MM.1S (cell line): ENCODE measurements at regions not wholly inside any gene's neighbourhood (a gene's known extent, or its start where the extent isn't known, plus 50 kb on each side); places are given as distances from the start of the nearest gene placed in this dataset.

Source experiments
- DNase-seq: peaks from one replicate; pipeline ENCODE4 v3.0.0-alpha.2; 2015
- H2AFZ ChIP-seq: fragments of 300-600 bp; sonication (generic); 2 replicates; pipeline ENCODE4 v1.6.0; 2016; ENCODE audit warnings: antibody characterized with exemption, low read length
- H3F3A ChIP-seq: fragments of 300-600 bp; sonication (generic); 2 replicates; pipeline ENCODE4 v1.6.1; 2016; ENCODE audit warnings: mild to moderate bottlenecking, antibody characterized with exemption, low read length, moderate library complexity, mixed read lengths; ENCODE audit not compliant: insufficient read depth
- H3K27ac ChIP-seq: fragments of 300-600 bp; sonication (generic); 2 replicates; pipeline ENCODE4 v1.5.1; 2016; ENCODE audit warnings: mild to moderate bottlenecking, low read length
- H3K27me3 ChIP-seq: fragments of 300-600 bp; sonication (generic); replicated peaks from 2 replicates; pipeline ENCODE4 v1.6.0; 2016; ENCODE audit warnings: low read length; ENCODE audit not compliant: insufficient read depth
- H3K36me3 ChIP-seq: fragments of 300-600 bp; sonication (generic); replicated peaks from 2 replicates; pipeline ENCODE4 v1.6.1; 2016; ENCODE audit warnings: mild to moderate bottlenecking, low read length, mixed read lengths; ENCODE audit not compliant: insufficient read depth
- H3K4me1 ChIP-seq: fragments of 300-600 bp; sonication (generic); 2 replicates; pipeline ENCODE4 v1.6.1; 2016; ENCODE audit warnings: low read length, mixed read lengths
- H3K4me2 ChIP-seq: fragments of 300-600 bp; sonication (generic); 2 replicates; pipeline ENCODE4 v1.6.0; 2016; ENCODE audit warnings: low read depth, low read length
- H3K4me3 ChIP-seq: fragments of 300-600 bp; sonication (generic); 2 replicates; pipeline ENCODE4 v1.5.1; 2016; ENCODE audit warnings: low read length, mixed read lengths
- H3K79me2 ChIP-seq: fragments of 300-600 bp; sonication (generic); 2 replicates; pipeline ENCODE4 v1.6.1; 2016; ENCODE audit warnings: mixed run types, low read length, mixed read lengths
- H3K9ac ChIP-seq: fragments of 300-600 bp; sonication (generic); 2 replicates; pipeline ENCODE4 v1.6.1; 2016; ENCODE audit warnings: low read length, mixed read lengths
- H3K9me2 ChIP-seq: fragments of 300-600 bp; sonication (generic); replicated peaks from 2 replicates; pipeline ENCODE4 v1.6.1; 2016; ENCODE audit warnings: mild to moderate bottlenecking, low read length, mixed read lengths; ENCODE audit not compliant: insufficient read depth
- H3K9me3 ChIP-seq: fragments of 300-600 bp; sonication (generic); replicated peaks from 2 replicates; pipeline ENCODE4 v1.6.1; 2016; ENCODE audit warnings: mild to moderate bottlenecking, low read length, mixed read lengths; ENCODE audit not compliant: insufficient read depth
- H4K20me1 ChIP-seq: fragments of 300-600 bp; sonication (generic); 2 replicates; pipeline ENCODE4 v1.6.1; 2016; ENCODE audit warnings: mild to moderate bottlenecking, low read length, moderate library complexity, mixed read lengths; ENCODE audit not compliant: insufficient read depth
- EZH2 ChIP-seq: fragments of 300-600 bp; sonication (generic); optimal IDR thresholded peaks from 2 replicates; pipeline ENCODE3; 2017; ENCODE audit warnings: low read depth, mild to moderate bottlenecking, antibody characterized with exemption, low read length, mixed read lengths
- EZH2phosphoT487 ChIP-seq: fragments of 300-600 bp; sonication (generic); IDR thresholded peaks from 2 replicates; pipeline ENCODE4 v1.6.1; 2018; ENCODE audit warnings: antibody characterized with exemption, low read length
- TF ChIP-seq, protein P1 (sequence below): fragments of 300-600 bp; sonication (generic); IDR thresholded peaks from 2 replicates; pipeline ENCODE4 v1.5.1; 2016; ENCODE audit warnings: antibody characterized with exemption, low read length, mixed read lengths

DNA sequence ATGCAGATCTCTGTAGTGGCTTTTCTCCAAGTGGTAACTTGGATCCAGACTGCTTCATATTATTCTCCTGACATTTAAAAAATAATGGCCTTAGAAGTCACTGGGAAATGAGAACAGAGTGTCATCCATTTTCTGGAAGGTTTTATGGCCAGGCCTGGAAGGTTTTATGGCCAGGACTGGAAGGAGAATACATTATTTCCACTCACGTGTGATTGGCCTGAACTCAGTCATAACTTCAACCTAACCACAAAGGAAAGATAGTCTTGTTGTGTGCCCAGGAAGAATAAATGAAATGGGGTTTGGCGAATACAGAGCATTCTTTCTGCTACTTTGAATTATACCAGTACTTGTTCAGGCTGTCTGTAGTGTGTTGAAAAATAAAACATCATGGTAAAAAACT is 360.9 kb downstream of the GPAM start:
- H3K27ac ChIP-seq, result no peak overlapping the region
- no peak overlapping the region for H3K4me3 ChIP-seq
- H3K27me3 ChIP-seq, result no peaks in the 10 kb centered on the region
- no peak for TF ChIP-seq EZH2phosphoT487
- TF ChIP-seq, protein P1, sequence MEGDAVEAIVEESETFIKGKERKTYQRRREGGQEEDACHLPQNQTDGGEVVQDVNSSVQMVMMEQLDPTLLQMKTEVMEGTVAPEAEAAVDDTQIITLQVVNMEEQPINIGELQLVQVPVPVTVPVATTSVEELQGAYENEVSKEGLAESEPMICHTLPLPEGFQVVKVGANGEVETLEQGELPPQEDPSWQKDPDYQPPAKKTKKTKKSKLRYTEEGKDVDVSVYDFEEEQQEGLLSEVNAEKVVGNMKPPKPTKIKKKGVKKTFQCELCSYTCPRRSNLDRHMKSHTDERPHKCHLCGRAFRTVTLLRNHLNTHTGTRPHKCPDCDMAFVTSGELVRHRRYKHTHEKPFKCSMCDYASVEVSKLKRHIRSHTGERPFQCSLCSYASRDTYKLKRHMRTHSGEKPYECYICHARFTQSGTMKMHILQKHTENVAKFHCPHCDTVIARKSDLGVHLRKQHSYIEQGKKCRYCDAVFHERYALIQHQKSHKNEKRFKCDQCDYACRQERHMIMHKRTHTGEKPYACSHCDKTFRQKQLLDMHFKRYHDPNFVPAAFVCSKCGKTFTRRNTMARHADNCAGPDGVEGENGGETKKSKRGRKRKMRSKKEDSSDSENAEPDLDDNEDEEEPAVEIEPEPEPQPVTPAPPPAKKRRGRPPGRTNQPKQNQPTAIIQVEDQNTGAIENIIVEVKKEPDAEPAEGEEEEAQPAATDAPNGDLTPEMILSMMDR, result no peak
- no peak for TF ChIP-seq EZH2
- no peaks in the 10 kb centered on the region for H3K79me2 ChIP-seq
- H3K9ac ChIP-seq, result no peak overlapping the region
- no peaks in the 10 kb centered on the region for H3K36me3 ChIP-seq
- no peak overlapping the region for H2AFZ ChIP-seq
- H3K4me2 ChIP-seq, result no peak overlapping the region
- H4K20me1 ChIP-seq, result no peaks in the 10 kb centered on the region
- no peaks in the 10 kb centered on the region for H3K9me2 ChIP-seq
- H3K4me1 ChIP-seq, result no peaks in the 10 kb centered on the region
- H3F3A ChIP-seq, result no peaks in the 10 kb centered on the region
- H3K9me3 ChIP-seq, result no peaks in the 10 kb centered on the region
- DNase-seq, result no peak

DNA sequence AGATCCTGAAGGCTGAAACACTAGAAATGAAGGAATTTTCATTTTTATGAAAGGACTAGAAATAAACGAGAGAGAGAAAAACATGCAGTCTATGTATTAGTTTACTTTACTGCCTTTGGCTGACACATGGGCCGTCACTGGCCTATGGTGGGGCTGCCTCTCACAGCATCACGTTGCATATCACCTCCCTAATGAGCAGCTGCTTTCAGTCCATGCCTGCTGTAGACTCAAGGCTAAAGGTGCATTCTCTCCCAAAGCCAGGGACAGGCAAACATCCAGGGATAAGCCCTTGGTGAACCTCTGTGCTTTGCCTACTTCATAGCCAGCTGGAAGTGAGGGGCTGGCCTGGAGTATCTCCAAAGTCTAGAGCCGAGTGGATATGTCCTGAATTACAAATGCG is 359.4 kb downstream of the GPAM start:
- Histone ChIP-seq H3F3A (no peaks in the 10 kb centered on the region), H3K36me3 (no peaks in the 10 kb centered on the region), H4K20me1 (no peaks in the 10 kb centered on the region), H3K27ac (no peak overlapping the region), H3K4me1 (no peaks in the 10 kb centered on the region), H3K9me2 (no peaks in the 10 kb centered on the region), H3K79me2 (no peaks in the 10 kb centered on the region), H3K27me3 (no peaks in the 10 kb centered on the region), H3K9me3 (no peaks in the 10 kb centered on the region), H3K4me3 (no peak overlapping the region), H3K4me2 (no peak overlapping the region), H3K9ac (no peak overlapping the region), H2AFZ (no peak overlapping the region)
- DNase-seq, result no peak
- TF ChIP-seq, protein P1, result no peak
- TF ChIP-seq EZH2phosphoT487 (no peak), EZH2 (no peak)

DNA sequence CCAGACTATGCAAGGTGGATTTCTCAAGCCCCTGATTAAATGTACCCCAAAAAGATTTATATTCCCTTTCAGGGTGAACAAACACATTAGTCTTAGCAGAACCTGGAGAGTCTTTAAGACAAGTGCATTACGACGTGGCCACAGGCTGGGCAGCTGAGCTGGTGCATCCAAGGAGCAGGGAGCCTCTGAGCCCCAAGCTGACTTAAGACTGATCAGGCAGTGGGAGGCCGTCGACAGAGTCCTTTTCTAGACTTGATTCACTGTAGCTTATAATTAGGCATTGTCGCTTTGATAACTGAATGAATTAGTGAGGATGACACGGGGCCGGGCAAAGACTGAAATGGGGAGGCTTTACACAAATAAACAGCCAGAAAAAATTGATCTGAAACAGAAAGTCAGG is 353.2 kb downstream of the GPAM start:
- Histone ChIP-seq H3K79me2 (no peaks in the 10 kb centered on the region), H3K4me3 (no peak overlapping the region), H4K20me1 (no peaks in the 10 kb centered on the region), H3F3A (no peaks in the 10 kb centered on the region), H3K27me3 (no peaks in the 10 kb centered on the region), H3K9me3 (no peaks in the 10 kb centered on the region), H3K9me2 (no peaks in the 10 kb centered on the region), H3K9ac (no peak overlapping the region), H3K4me2 (no peak overlapping the region), H2AFZ (no peak overlapping the region), H3K36me3 (no peaks in the 10 kb centered on the region), H3K27ac (no peak overlapping the region), H3K4me1 (no peaks in the 10 kb centered on the region)
- no peak for TF ChIP-seq EZH2
- TF ChIP-seq, protein P1, result no peak
- TF ChIP-seq EZH2phosphoT487, result no peak
- DNase-seq, result no peak
